GM23338 (cell line): ENCODE measurements at regions not wholly inside any gene's neighbourhood (a gene's known extent, or its start where the extent isn't known, plus 50 kb on each side); places are given as distances from the start of the nearest gene placed in this dataset.

Source experiments
- ATAC-seq: fragments of 200-7000 bp; cut with Tn5 transposase; 3 replicates; pipeline ENCODE4 v1.9.1; 2020
- DNase-seq: peaks from one replicate; pipeline ENCODE4 v3.0.0-alpha.2; 2015; ENCODE audit warnings: low spot score
- H2AFZ ChIP-seq: fragments of 200-600 bp; sonication (generic); 2 replicates; pipeline ENCODE4 v1.8.0; 2016; ENCODE audit warnings: antibody characterized with exemption, mild to moderate bottlenecking, moderate library complexity
- H3F3A ChIP-seq: fragments of 200-600 bp; sonication (generic); replicated peaks from 2 replicates; pipeline ENCODE4 v1.8.0; 2017; ENCODE audit warnings: antibody characterized with exemption, mixed run types, low read depth
- H3K27ac ChIP-seq: fragments of 200-600 bp; sonication (generic); 2 replicates; pipeline ENCODE4 v1.6.1; 2016; ENCODE audit warnings: low read depth
- H3K27me3 ChIP-seq: fragments of 200-600 bp; sonication (generic); 2 replicates; pipeline ENCODE4 v1.8.0; 2016; ENCODE audit warnings: mild to moderate bottlenecking, mixed run types, moderate library complexity; ENCODE audit not compliant: insufficient read depth
- H3K36me3 ChIP-seq: fragments of 200-600 bp; sonication (generic); 2 replicates; pipeline ENCODE4 v1.8.0; 2016; ENCODE audit warnings: mild to moderate bottlenecking; ENCODE audit not compliant: insufficient read depth
- H3K4me1 ChIP-seq: fragments of 200-600 bp; sonication (generic); 2 replicates; pipeline ENCODE4 v1.8.0; 2016; ENCODE audit warnings: mild to moderate bottlenecking, moderate library complexity; ENCODE audit not compliant: insufficient read depth
- H3K4me2 ChIP-seq: fragments of 200-600 bp; sonication (generic); 2 replicates; pipeline ENCODE4 v1.7.1; 2017; ENCODE audit warnings: mixed run types
- H3K4me3 ChIP-seq: fragments of 200-600 bp; sonication (generic); 2 replicates; pipeline ENCODE4 v1.6.1; 2016; ENCODE audit warnings: mixed run types
- H3K79me2 ChIP-seq: fragments of 200-600 bp; sonication (generic); replicated peaks from 2 replicates; pipeline ENCODE4 v1.8.0; 2017; ENCODE audit warnings: mild to moderate bottlenecking; ENCODE audit not compliant: insufficient read depth
- H3K9me2 ChIP-seq: fragments of 200-600 bp; sonication (generic); 2 replicates; pipeline ENCODE4 v1.8.0; 2017; ENCODE audit not compliant: insufficient read depth
- H4K20me1 ChIP-seq: fragments of 200-600 bp; sonication (generic); replicated peaks from 2 replicates; pipeline ENCODE4 v1.8.0; 2017; ENCODE audit warnings: mild to moderate bottlenecking; ENCODE audit not compliant: insufficient read depth
- H3K27ac Mint-ChIP-seq: 2 replicates; pipeline ENCODE4 v1.8.0; 2020; ENCODE audit warnings: inconsistent platforms, mild to moderate bottlenecking, moderate library complexity, mixed read lengths
- H3K27me3 Mint-ChIP-seq: 3 replicates; pipeline ENCODE4 v1.8.0; 2022; ENCODE audit warnings: low read depth, mild to moderate bottlenecking, moderate library complexity, mixed read lengths, inconsistent platforms; ENCODE audit not compliant: insufficient read depth, poor library complexity
- H3K36me3 Mint-ChIP-seq: 3 replicates; pipeline ENCODE4 v1.8.0; 2021; ENCODE audit warnings: low read depth, mild to moderate bottlenecking, inconsistent platforms, moderate library complexity, mixed read lengths
- H3K4me1 Mint-ChIP-seq: 3 replicates; pipeline ENCODE4 v1.8.0; 2020; ENCODE audit warnings: mild to moderate bottlenecking, inconsistent platforms, mixed read lengths
- H3K4me3 Mint-ChIP-seq: 3 replicates; pipeline ENCODE4 v1.8.0; 2021; ENCODE audit warnings: moderate library complexity, mild to moderate bottlenecking, inconsistent platforms, mixed read lengths
- H3K9me3 Mint-ChIP-seq: 3 replicates; pipeline ENCODE4 v1.8.0; 2020; ENCODE audit warnings: moderate library complexity, mild to moderate bottlenecking, inconsistent platforms, mixed read lengths
- CREB1 ChIP-seq: fragments of 250-450 bp; sonication (Bioruptor Pico); IDR thresholded peaks from 2 replicates; pipeline ENCODE4 v1.5.0; 2020; ENCODE audit warnings: low read depth, mild to moderate bottlenecking, moderate library complexity
- CTCF ChIP-seq, 2 experiments: fragments of 200-600 bp in 1 of 2; sonication (generic) in 1 of 2; conservative IDR thresholded peaks; 2 replicates each; pipeline versions ENCODE4 v1.5.1 to v1.6.1; 2016 to 2017; ENCODE audit warnings: antibody characterized with exemption in 2 of 2, low read depth in 2 of 2, mild to moderate bottlenecking in 2 of 2, moderate library complexity in 1 of 2
- ETS1 ChIP-seq: IDR thresholded peaks from 2 replicates; pipeline ENCODE4 v1.6.1; 2016; ENCODE audit warnings: antibody characterized with exemption
- EZH2 ChIP-seq: fragments of 200-600 bp; sonication (generic); IDR thresholded peaks from one replicate; pipeline ENCODE4 v1.8.0; 2017; ENCODE audit warnings: antibody characterized with exemption, mild to moderate bottlenecking, low read depth; ENCODE audit not compliant: unreplicated experiment
- EZH2phosphoT487 ChIP-seq: fragments of 200-600 bp; sonication (generic); IDR thresholded peaks from one replicate; pipeline ENCODE4 v1.8.1; 2018; ENCODE audit warnings: antibody characterized with exemption; ENCODE audit not compliant: unreplicated experiment
- JUNB ChIP-seq: IDR thresholded peaks from one replicate; pipeline ENCODE4 v1.6.1; 2016; ENCODE audit warnings: antibody characterized with exemption; ENCODE audit not compliant: unreplicated experiment
- NANOG ChIP-seq: IDR thresholded peaks from 2 replicates; pipeline ENCODE4 v1.6.1; 2016; ENCODE audit warnings: antibody characterized with exemption, borderline replicate concordance
- POLR2AphosphoS5 ChIP-seq: IDR thresholded peaks from 2 replicates; pipeline ENCODE4 v1.6.1; 2016; ENCODE audit warnings: antibody characterized with exemption, low read depth
- STAT1 ChIP-seq: IDR thresholded peaks from one replicate; pipeline ENCODE4 v1.6.1; 2016; ENCODE audit warnings: antibody characterized with exemption; ENCODE audit not compliant: unreplicated experiment
- ZNF114 ChIP-seq: fragments of 250-450 bp; sonication (Bioruptor Pico); IDR thresholded peaks from 2 replicates; pipeline ENCODE4 v1.5.0; 2020; ENCODE audit warnings: mild to moderate bottlenecking, moderate library complexity
- ZNF331 ChIP-seq: fragments of 250-450 bp; sonication (Bioruptor Pico); IDR thresholded peaks from 2 replicates; pipeline ENCODE4 v1.5.0; 2020; ENCODE audit warnings: low read depth, mild to moderate bottlenecking, moderate library complexity
- TF ChIP-seq, protein P1 (sequence below): IDR thresholded peaks from one replicate; pipeline ENCODE4 v1.6.1; 2018; ENCODE audit warnings: antibody characterized with exemption; ENCODE audit not compliant: unreplicated experiment
- TF ChIP-seq, protein P2 (sequence below): fragments of 250-450 bp; sonication (Bioruptor Pico); IDR thresholded peaks from 2 replicates; pipeline ENCODE4 v1.5.0; 2020; ENCODE audit warnings: mild to moderate bottlenecking, moderate library complexity

DNA sequence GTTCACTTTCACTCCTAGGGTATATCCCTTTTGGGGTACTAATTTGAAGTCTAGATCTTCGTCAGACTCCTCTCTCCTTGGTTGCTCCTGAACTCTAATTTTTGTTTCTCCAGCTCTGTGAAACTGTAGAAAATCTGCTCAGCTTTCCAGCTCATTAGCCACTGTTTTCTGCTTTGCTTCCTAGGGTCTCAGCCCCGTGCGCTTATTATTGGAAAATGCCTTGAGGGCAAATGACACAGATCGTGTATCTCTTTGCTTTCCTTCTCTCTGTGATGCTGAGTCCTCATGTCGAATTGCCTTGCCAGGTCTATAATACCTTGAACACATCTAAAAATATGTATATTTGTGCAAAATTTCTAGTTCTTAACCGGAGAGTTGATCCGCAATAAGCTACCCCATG lies 731.1 kb downstream of the EDEM1 start:
- TF ChIP-seq EZH2phosphoT487: no peak
- TF ChIP-seq EZH2: no peak
- no peak for TF ChIP-seq ETS1
- no peak for TF ChIP-seq ZNF114 (CRISPR knock-in tag)
- no peak for TF ChIP-seq ZNF331 (CRISPR knock-in tag)
- TF ChIP-seq, protein P1, sequence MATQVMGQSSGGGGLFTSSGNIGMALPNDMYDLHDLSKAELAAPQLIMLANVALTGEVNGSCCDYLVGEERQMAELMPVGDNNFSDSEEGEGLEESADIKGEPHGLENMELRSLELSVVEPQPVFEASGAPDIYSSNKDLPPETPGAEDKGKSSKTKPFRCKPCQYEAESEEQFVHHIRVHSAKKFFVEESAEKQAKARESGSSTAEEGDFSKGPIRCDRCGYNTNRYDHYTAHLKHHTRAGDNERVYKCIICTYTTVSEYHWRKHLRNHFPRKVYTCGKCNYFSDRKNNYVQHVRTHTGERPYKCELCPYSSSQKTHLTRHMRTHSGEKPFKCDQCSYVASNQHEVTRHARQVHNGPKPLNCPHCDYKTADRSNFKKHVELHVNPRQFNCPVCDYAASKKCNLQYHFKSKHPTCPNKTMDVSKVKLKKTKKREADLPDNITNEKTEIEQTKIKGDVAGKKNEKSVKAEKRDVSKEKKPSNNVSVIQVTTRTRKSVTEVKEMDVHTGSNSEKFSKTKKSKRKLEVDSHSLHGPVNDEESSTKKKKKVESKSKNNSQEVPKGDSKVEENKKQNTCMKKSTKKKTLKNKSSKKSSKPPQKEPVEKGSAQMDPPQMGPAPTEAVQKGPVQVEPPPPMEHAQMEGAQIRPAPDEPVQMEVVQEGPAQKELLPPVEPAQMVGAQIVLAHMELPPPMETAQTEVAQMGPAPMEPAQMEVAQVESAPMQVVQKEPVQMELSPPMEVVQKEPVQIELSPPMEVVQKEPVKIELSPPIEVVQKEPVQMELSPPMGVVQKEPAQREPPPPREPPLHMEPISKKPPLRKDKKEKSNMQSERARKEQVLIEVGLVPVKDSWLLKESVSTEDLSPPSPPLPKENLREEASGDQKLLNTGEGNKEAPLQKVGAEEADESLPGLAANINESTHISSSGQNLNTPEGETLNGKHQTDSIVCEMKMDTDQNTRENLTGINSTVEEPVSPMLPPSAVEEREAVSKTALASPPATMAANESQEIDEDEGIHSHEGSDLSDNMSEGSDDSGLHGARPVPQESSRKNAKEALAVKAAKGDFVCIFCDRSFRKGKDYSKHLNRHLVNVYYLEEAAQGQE: no peak
- TF ChIP-seq, protein P2, sequence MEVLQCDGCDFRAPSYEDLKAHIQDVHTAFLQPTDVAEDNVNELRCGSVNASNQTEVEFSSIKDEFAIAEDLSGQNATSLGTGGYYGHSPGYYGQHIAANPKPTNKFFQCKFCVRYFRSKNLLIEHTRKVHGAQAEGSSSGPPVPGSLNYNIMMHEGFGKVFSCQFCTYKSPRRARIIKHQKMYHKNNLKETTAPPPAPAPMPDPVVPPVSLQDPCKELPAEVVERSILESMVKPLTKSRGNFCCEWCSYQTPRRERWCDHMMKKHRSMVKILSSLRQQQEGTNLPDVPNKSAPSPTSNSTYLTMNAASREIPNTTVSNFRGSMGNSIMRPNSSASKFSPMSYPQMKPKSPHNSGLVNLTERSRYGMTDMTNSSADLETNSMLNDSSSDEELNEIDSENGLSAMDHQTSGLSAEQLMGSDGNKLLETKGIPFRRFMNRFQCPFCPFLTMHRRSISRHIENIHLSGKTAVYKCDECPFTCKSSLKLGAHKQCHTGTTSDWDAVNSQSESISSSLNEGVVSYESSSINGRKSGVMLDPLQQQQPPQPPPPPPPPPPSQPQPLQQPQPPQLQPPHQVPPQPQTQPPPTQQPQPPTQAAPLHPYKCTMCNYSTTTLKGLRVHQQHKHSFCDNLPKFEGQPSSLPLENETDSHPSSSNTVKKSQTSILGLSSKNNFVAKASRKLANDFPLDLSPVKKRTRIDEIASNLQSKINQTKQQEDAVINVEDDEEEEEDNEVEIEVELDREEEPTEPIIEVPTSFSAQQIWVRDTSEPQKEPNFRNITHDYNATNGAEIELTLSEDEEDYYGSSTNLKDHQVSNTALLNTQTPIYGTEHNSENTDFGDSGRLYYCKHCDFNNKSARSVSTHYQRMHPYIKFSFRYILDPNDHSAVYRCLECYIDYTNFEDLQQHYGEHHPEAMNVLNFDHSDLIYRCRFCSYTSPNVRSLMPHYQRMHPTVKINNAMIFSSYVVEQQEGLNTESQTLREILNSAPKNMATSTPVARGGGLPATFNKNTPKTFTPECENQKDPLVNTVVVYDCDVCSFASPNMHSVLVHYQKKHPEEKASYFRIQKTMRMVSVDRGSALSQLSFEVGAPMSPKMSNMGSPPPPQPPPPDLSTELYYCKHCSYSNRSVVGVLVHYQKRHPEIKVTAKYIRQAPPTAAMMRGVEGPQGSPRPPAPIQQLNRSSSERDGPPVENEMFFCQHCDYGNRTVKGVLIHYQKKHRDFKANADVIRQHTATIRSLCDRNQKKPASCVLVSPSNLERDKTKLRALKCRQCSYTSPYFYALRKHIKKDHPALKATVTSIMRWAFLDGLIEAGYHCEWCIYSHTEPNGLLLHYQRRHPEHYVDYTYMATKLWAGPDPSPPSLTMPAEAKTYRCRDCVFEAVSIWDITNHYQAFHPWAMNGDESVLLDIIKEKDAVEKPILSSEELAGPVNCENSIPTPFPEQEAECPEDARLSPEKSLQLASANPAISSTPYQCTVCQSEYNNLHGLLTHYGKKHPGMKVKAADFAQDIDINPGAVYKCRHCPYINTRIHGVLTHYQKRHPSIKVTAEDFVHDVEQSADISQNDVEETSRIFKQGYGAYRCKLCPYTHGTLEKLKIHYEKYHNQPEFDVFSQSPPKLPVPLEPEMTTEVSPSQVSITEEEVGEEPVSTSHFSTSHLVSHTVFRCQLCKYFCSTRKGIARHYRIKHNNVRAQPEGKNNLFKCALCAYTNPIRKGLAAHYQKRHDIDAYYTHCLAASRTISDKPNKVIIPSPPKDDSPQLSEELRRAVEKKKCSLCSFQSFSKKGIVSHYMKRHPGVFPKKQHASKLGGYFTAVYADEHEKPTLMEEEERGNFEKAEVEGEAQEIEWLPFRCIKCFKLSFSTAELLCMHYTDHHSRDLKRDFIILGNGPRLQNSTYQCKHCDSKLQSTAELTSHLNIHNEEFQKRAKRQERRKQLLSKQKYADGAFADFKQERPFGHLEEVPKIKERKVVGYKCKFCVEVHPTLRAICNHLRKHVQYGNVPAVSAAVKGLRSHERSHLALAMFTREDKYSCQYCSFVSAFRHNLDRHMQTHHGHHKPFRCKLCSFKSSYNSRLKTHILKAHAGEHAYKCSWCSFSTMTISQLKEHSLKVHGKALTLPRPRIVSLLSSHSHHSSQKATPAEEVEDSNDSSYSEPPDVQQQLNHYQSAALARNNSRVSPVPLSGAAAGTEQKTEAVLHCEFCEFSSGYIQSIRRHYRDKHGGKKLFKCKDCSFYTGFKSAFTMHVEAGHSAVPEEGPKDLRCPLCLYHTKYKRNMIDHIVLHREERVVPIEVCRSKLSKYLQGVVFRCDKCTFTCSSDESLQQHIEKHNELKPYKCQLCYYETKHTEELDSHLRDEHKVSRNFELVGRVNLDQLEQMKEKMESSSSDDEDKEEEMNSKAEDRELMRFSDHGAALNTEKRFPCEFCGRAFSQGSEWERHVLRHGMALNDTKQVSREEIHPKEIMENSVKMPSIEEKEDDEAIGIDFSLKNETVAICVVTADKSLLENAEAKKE (CRISPR knock-in tag): no peak
- TF ChIP-seq CREB1: no peak
- no peak for TF ChIP-seq JUNB
- no peak for TF ChIP-seq CTCF (conservative IDR thresholded peaks at IDR 0.05; ENCODE audit: low read depth in 2 of 2)
- no peak for TF ChIP-seq STAT1
- no peak for TF ChIP-seq NANOG
- no peak for TF ChIP-seq POLR2AphosphoS5
- Histone ChIP-seq H3K79me2 (no peaks in the 10 kb centered on the region), H3K27ac (no peak overlapping the region), H2AFZ (no peak overlapping the region), H3K36me3 (peaks cover 16% of the 10 kb centered on the region), H3K4me3 (no peak overlapping the region), H4K20me1 (no peaks in the 10 kb centered on the region), H3F3A (no peaks in the 10 kb centered on the region), H3K4me2 (no peak overlapping the region), H3K4me1 (no peaks in the 10 kb centered on the region), H3K9me2 (no peaks in the 10 kb centered on the region), H3K27me3 (no peaks in the 10 kb centered on the region)
- no peaks in the 10 kb centered on the region for H3K4me1 Mint-ChIP-seq
- peaks cover 61% of the 10 kb centered on the region for H3K9me3 Mint-ChIP-seq
- ATAC-seq (no peak), DNase-seq (no peak)
- no peak overlapping the region for H3K27ac Mint-ChIP-seq
- H3K27me3 Mint-ChIP-seq: peaks cover 2% of the 10 kb centered on the region
- H3K4me3 Mint-ChIP-seq: no peak overlapping the region
- H3K36me3 Mint-ChIP-seq: peaks cover 14% of the 10 kb centered on the region; the same call in 2 of the 3 replicates
